GM12874 (cell line): ENCODE measurements at regions not wholly inside any gene's neighbourhood (a gene's known extent, or its start where the extent isn't known, plus 50 kb on each side); places are given as distances from the start of the nearest gene placed in this dataset.

Source experiments
- CTCF ChIP-seq: IDR thresholded peaks from 2 replicates; pipeline ENCODE4 v1.5.1; 2011; ENCODE audit warnings: low read depth, mild to moderate bottlenecking, control low read depth, low read length, moderate library complexity; ENCODE audit not compliant: insufficient read depth

GRCh38 chr7:79786187-79786586, 332.7 kb upstream of the MAGI2 start:
- TF ChIP-seq CTCF: no peak

GRCh38 chr7:79785556-79785955, 332.1 kb upstream of the MAGI2 start:
- TF ChIP-seq CTCF: no peak

- TF ChIP-seq CTCF: no peak
Observed at GRCh38 chr7:79782906-79783305, 329.4 kb upstream of the MAGI2 start.

GRCh38 chr7:79782256-79782655, 328.8 kb upstream of the MAGI2 start:
- no peak for TF ChIP-seq CTCF

GRCh38 chr7:79781716-79782115, 328.2 kb upstream of the MAGI2 start:
- no peak for TF ChIP-seq CTCF

- TF ChIP-seq CTCF: no peak
Observed at GRCh38 chr7:79778786-79779770, 325.6 kb upstream of the MAGI2 start.

GRCh38 chr7:79775911-79776310, 322.4 kb upstream of the MAGI2 start:
- TF ChIP-seq CTCF: no peak
